8988T (cell line): ENCODE measurements at regions not wholly inside any gene's neighbourhood (a gene's known extent, or its start where the extent isn't known, plus 50 kb on each side); places are given as distances from the start of the nearest gene placed in this dataset.
"Not testable (repeated sequence)": the region's sequence is repeated elsewhere in the genome, so short reads cannot be mapped to it uniquely, and the experiment has no call there.

Experiments used
- DNase-seq: peaks from one replicate; pipeline ENCODE4 v3.0.0; 2011

DNA sequence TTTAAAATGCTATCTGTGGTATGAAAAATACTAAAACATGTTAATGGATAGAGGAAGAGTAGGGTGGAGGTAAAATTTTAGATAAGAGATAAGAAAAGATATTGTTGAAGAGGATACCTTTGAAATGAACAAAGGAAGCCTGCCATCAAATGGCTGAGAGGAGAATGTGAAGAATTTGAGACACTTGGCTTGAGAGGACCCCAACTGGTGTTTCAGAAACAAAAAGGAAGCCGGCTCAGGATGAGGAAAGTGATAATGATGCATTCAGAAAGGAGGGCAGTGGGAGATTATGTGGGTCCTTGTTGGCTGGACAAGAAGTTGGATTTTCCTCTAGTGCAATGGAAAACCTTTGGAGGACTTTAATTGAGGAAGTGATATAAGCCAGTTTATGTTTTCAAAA lies 264.4 kb downstream of the DUSP6 start:
- DNase-seq, result no peak

DNA sequence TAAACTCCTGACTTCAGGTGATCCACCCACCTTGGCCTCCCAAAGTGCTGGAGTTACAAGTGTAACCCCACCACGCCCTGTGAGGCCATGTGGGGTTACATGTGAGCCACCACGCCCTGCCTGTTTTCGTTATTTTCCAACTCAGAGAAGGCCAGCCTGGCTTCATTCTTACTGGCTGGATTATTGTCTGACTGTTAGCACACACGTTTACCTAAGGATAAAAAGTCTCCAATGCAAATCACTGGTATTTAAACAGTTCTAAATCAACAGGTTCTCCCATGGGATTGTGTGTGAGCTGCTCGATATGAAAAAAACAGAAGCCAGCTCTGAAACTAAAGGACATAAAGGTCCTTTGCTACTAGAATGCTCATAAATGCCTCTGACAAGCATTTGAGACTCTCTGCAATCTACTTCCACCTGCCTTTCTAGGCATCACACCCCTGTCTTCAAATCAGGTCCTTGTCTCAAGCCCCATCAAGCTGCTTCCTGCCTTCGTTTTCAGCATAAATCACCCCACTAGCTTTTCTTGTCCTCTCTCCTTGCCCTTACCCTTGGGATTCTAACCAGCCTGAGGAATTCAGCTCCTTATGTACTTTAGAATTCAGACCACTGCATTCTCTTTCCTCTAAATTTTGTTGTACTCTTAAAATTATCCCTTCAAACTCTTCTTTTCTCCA lies 265.0 kb downstream of the DUSP6 start:
- no peak for DNase-seq

DNA sequence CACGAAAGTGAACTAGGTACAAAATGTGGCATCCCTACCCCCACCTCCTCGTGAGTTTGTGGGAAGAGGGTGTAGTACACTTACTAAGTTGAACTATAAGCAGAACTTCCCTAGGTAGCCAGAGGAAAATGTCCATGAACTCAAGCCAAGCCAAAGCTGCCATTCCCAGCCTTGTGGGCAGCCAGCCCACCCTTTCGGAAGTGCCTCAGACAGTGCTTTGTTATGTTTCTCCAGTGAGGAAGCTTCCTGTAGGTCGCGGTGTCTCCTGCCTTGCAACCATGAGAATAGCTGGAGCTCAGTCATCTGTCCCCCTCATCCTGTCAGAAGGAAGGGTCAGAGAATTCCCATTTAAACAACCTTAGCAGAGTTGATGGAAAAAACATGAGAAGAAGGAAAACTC lies 266.9 kb downstream of the DUSP6 start:
- DNase-seq, result no peak

DNA sequence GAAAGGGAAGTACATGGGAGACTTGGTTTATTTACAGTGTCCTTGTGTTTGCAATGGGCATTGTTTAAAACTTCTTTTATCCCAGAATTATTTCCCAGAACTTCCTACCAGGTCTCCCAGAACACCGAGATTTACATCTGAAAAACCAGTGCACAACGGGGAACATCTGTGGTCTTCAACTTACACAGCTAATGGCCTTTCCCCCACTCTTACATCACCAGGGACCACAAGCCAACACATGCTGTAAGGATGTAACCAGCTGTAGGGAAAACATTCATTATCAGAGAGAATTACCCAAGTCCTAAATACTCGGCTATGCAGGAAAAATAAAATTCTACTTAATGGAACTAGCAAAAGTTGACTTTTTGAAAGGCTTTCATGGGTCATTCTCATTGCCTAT lies 267.6 kb downstream of the DUSP6 start:
- no peak for DNase-seq

GRCh38 chr12:89083491-89083890 lies 268.8 kb downstream of the DUSP6 start:
- no peak for DNase-seq

- no peak for DNase-seq
Observed at GRCh38 chr12:89082370-89082753, 269.9 kb downstream of the DUSP6 start.

GRCh38 chr12:89081719-89082369 lies 270.5 kb downstream of the DUSP6 start:
- no peak for DNase-seq

- DNase-seq, result no peak
Observed at GRCh38 chr12:89080793-89081465, 271.4 kb downstream of the DUSP6 start.

DNA sequence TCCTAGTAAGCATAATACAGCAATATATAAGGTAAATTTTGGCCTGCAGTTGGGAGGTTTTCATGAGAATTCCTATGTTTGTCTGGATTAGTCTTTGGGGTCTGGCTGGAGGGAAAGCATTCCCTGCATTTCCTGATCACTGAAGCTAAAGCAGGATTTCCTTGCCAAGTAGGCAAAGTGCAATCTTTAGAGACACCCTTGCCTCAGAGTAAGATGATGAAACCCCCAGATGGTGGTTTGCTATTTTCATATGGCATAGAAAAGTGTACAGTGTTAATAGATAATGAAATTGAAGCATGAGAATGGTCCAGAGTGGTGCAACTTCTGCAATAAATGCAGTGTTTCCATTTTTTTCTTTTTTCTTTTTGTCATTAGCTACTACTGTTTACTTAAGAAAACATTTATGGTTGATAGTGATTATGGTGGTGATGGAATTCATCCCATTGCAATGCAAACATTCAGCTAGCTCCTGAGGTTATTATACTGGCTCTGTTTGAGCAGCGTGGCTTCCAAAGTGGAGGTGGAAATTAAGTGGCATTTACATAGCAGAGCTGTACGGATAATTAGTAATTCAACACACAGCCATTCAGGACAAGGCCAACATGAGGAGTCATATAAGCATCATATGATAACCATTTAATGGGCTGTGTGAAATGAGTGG lies 276.3 kb downstream of the DUSP6 start:
- no peak for DNase-seq

GRCh38 chr12:89073659-89074058 lies 278.6 kb downstream of the DUSP6 start:
- DNase-seq, result no peak

- DNase-seq, result no peak
Observed at GRCh38 chr12:89073027-89073398, 279.3 kb downstream of the DUSP6 start.

- DNase-seq, result no peak
Observed at GRCh38 chr12:89072294-89073026, 279.8 kb downstream of the DUSP6 start.

DNA sequence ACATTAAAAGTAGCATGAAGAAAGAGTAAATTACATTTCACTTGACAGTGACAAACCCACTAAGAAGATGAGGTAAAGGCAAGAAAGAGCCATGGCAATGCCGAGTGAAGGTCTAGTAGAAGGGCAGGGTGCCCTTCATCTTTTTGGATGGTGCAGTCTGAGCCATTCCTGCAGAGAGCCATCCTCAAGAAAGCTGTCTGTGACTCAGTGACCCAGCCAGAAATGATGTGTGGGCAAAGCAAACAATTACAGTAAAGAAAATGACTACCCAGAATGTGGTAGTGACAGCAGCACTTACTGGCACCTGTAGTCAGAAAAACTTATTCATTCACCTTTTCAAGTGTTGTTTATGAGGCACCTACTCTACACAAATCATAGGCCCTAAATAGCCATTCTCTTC lies 281.7 kb downstream of the DUSP6 start:
- DNase-seq, result no peak

DNA sequence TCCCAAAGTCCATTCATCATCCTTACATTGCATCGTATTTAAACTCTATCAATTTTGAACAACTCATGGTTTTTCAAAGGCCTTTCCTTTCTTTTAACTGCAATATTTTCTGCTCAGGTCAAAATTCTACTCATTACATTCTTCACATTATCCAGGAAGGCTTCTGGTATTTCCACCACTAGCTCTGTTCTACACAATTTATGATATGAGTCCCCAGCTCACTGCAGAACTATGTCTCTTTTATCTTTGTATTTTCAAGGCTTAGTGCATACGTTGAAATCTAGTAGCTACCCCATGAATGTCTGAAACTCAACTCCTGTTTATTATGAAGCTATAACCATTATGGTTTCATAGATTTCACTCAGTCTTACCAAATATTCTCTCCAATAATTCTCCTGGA lies 282.9 kb downstream of the DUSP6 start:
- no peak for DNase-seq

DNA sequence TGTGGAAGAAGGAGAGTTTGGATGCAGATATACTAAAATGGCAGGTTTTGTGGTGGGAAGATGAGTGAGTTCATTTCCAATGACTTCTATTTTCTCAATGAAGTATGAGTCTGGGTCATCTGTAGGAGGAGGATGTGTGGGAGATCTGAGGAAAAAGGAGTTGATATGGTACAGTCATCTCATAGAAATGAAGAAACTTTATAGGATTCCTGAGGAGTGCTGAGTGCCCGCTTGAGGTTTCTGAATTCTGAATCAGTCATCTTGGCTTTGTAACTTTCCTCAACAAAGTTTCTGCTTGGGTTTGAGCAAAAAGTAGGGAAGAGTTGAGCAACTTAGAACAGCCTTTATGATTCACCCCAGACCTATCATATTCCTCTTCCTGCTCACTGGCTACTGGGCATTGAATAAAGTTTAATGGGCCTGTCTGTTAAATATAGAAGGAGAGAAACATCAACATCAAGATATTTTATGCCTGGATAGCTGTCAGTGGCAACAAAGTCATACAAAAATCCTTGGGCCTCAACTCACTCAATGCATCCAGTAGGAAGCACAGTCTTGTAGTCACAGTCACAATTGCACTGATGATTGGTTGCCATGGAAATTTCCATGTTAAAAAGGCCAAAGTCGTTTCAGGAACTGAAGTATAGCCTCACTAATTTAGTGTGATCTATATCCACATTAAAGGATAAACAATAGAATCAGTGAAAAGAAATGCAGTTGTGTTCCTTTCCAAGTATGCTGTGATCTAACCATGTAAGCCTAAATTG lies 284.7 kb downstream of the DUSP6 start:
- DNase-seq, result no peak

DNA sequence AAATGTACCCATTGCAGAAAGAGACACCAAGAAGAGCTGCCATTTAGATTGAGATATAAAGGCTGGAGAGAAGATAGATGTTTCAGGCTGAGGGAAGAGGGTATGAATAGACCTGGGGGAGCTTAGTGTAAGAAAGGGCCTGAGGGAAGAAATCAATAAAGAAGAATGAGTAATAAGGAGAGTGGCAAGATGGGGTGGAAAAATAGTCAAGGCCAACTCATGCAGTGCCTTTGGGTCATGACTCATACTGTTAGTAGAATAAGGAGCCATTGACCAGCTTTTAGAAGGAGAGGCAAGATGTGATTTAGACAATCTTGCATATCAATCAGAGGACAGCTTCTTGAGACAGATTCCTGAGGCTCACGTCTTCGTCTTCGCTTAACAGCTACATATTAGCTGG lies 287.5 kb downstream of the DUSP6 start:
- DNase-seq, result no peak

DNA sequence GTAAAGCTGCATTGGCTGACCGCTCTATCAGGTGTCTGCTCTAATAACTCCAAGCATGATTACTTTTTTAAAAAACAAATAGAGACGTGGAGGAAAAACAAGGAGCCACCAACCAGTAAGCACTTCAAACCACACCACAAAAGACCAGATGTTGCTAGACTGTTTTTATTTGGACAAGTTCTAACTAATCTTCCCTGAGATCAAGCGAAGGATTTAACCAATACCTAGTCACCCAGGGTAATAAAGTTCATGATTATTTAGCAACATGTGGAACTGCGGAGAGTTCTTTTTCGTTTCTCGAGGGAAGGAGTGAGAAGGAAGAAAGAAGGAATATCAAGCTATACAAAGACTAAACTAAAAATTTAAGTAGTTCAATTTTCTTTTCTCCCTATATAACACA lies 288.1 kb downstream of the DUSP6 start:
- no peak for DNase-seq

DNA sequence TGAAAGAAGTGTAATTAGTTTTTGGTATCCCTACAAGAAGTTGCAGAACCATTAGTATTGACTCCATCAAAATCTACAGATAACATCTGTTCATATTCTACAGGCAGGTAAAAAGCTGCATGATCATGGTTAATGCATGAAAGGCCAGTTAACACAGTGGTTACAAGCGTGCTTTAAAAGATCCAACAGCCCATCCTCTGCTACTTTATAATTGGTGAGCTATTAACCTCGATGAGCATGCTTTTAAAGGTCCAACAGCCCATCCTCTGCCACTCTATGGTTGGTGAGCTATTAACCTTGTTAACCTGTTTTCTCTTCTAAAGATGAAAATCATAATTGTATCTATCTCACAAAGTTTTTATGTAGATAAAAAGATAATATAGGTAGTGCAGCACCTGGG lies 289.3 kb downstream of the DUSP6 start:
- DNase-seq, result no peak

DNA sequence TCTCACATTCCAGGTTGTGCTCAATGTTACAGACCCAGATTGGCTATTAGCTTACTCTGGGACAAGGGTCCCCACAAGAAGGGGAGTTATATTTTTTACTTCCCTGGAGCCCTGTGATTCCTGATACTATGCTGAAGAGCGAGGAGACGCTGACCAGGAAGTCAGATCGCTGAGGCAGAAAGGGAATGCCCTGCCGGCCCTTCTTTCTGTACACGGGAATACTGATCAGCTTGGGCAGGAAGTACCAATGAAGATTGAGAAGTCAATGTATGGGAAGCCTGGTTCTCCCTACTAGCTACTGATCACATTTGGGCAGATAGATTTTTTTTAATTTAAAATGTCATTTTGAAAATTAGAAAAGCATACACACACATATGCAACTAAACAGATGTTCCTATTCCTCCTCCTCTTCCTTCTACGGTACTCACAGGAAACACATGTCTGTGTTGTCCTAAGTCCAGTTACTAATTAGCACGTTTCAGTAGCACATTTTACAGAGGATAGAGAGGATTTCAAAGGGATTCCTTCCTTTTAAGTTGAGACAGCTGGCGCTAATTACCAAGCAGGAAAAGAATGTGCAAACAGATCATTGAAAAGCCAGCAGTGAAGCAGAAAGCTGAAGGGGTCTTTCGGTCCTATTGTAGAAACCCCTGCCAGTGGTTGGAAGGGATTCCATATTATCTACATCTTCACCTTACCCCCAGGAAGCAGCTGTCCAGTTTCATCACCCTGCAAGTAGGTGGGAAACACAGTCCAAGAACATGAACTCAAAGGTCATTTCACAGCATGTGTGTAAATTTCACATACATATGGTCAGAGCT lies 292.4 kb downstream of the DUSP6 start:
- DNase-seq, result no peak

GRCh38 chr12:89059056-89059455 lies 293.2 kb downstream of the DUSP6 start:
- DNase-seq, result no peak

DNA sequence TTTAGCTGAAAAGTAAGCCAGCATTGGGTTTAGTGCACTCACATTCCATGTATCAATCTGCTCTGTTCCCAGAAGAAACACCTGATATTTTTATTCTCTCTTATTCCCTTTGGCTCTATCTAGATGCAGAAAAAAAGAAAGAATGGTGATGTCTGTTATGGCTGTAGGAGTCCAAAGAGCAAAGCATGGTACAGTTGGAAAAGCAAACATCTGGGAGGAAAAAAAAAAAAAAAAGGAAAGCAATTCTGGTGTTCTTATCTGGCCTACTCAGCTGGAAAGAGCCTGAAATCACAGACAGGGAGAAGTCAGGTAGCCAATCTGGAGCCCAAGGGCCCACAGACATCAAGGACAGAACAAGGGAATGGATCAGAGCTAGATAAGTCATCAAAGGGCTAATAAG lies 293.9 kb downstream of the DUSP6 start:
- DNase-seq, result no peak

- not testable (repeated sequence) for DNase-seq
Observed at GRCh38 chr12:89053817-89054216, 298.5 kb downstream of the DUSP6 start.
